H9 (cell line): ENCODE measurements at regions not wholly inside any gene's neighbourhood (a gene's known extent, or its start where the extent isn't known, plus 50 kb on each side); places are given as distances from the start of the nearest gene placed in this dataset.

ENCODE experiments used
- DNase-seq: peaks from one replicate; pipeline ENCODE4 v3.0.0-alpha.2; 2017
- H2AFZ ChIP-seq: one replicate; pipeline ENCODE4 v1.6.1; 2013; ENCODE audit warnings: mild to moderate bottlenecking, low read length, control low read depth, moderate library complexity
- H2AK5ac ChIP-seq: 2 replicates; pipeline ENCODE4 v1.6.1; 2013; ENCODE audit warnings: low read length, control low read depth, mixed read lengths; ENCODE audit not compliant: insufficient read length
- H2BK120ac ChIP-seq: one replicate; pipeline ENCODE4 v1.6.1; 2013; ENCODE audit warnings: low read depth, mild to moderate bottlenecking, low read length, control low read depth, inconsistent platforms; ENCODE audit not compliant: poor library complexity, severe bottlenecking
- H2BK12ac ChIP-seq: 2 replicates; pipeline ENCODE4 v1.6.1; 2013; ENCODE audit warnings: low read length, control low read depth, mixed read lengths, low read depth; ENCODE audit not compliant: insufficient read length
- H2BK15ac ChIP-seq: 2 replicates; pipeline ENCODE4 v1.6.1; 2013; ENCODE audit warnings: low read depth, low read length, control low read depth
- H2BK20ac ChIP-seq: one replicate; pipeline ENCODE4 v1.6.1; 2013; ENCODE audit warnings: low read depth, mild to moderate bottlenecking, low read length, control low read depth, inconsistent platforms; ENCODE audit not compliant: poor library complexity, severe bottlenecking
- H2BK5ac ChIP-seq: 2 replicates; pipeline ENCODE4 v1.6.1; 2013; ENCODE audit warnings: low read length, control low read depth, mixed read lengths; ENCODE audit not compliant: insufficient read length
- H3K14ac ChIP-seq: 2 replicates; pipeline ENCODE4 v1.6.1; 2013; ENCODE audit warnings: low read length, control low read depth; ENCODE audit not compliant: insufficient read depth
- H3K18ac ChIP-seq: 2 replicates; pipeline ENCODE4 v1.6.1; 2013; ENCODE audit warnings: low read depth, mild to moderate bottlenecking, mixed read lengths, low read length, control low read depth; ENCODE audit not compliant: insufficient read length
- H3K23ac ChIP-seq: 2 replicates; pipeline ENCODE4 v1.6.1; 2013; ENCODE audit warnings: low read length, control low read depth, mixed read lengths, low read depth; ENCODE audit not compliant: insufficient read length
- H3K23me2 ChIP-seq: 2 replicates; pipeline ENCODE4 v1.6.1; 2013; ENCODE audit warnings: low read depth, mild to moderate bottlenecking, mixed read lengths, low read length, control low read depth; ENCODE audit not compliant: insufficient read length, poor library complexity, severe bottlenecking
- H3K27ac ChIP-seq: 2 replicates; pipeline ENCODE4 v1.5.1; 2013; ENCODE audit warnings: low read length, control low read depth, mixed read lengths, low read depth; ENCODE audit not compliant: insufficient read length
- H3K27me3 ChIP-seq: 2 replicates; pipeline ENCODE4 v1.6.1; 2013; ENCODE audit warnings: low read length, control low read depth, inconsistent platforms; ENCODE audit not compliant: insufficient read depth
- H3K4ac ChIP-seq: 2 replicates; pipeline ENCODE4 v1.6.1; 2013; ENCODE audit warnings: low read depth, mild to moderate bottlenecking, control low read depth, inconsistent platforms, low read length, moderate library complexity
- H3K4me1 ChIP-seq: 2 replicates; pipeline ENCODE4 v1.6.1; 2013; ENCODE audit warnings: low read length, control low read depth, inconsistent platforms; ENCODE audit not compliant: insufficient read depth
- H3K4me2 ChIP-seq: 2 replicates; pipeline ENCODE4 v1.6.1; 2013; ENCODE audit warnings: low read length, control low read depth, mixed read lengths; ENCODE audit not compliant: insufficient read length, insufficient read depth
- H3K56ac ChIP-seq: 2 replicates; pipeline ENCODE4 v1.6.1; 2013; ENCODE audit warnings: low read depth, mild to moderate bottlenecking, mixed read lengths, low read length, control low read depth; ENCODE audit not compliant: insufficient read length
- H3K79me1 ChIP-seq: 2 replicates; pipeline ENCODE4 v1.6.1; 2013; ENCODE audit warnings: low read depth, mild to moderate bottlenecking, moderate library complexity, low read length, control low read depth, inconsistent platforms; ENCODE audit not compliant: insufficient read depth, poor library complexity, severe bottlenecking
- H3K79me2 ChIP-seq: 2 replicates; pipeline ENCODE4 v1.6.1; 2013; ENCODE audit warnings: low read length, control low read depth, inconsistent platforms; ENCODE audit not compliant: insufficient read depth
- H3K9ac ChIP-seq: 2 replicates; pipeline ENCODE4 v1.6.1; 2013; ENCODE audit warnings: low read length, control low read depth, mixed read lengths; ENCODE audit not compliant: insufficient read length; ENCODE audit errors: extremely low read depth
- H3K9me3 ChIP-seq: one replicate; pipeline ENCODE4 v1.6.1; 2013; ENCODE audit warnings: low read depth, low read length, inconsistent platforms; ENCODE audit not compliant: control insufficient read depth
- H3T11ph ChIP-seq: one replicate; pipeline ENCODE4 v1.6.1; 2013; ENCODE audit warnings: mild to moderate bottlenecking, low read length, control low read depth, inconsistent platforms
- H4K20me1 ChIP-seq: one replicate; pipeline ENCODE4 v1.6.1; 2013; ENCODE audit not compliant: control insufficient read depth, insufficient read length, insufficient read depth
- H4K5ac ChIP-seq: 2 replicates; pipeline ENCODE4 v1.6.1; 2013; ENCODE audit warnings: low read depth, mild to moderate bottlenecking, mixed read lengths, low read length, control low read depth; ENCODE audit not compliant: insufficient read length
- H4K8ac ChIP-seq: replicated peaks from 2 replicates; pipeline ENCODE4 v1.6.1; 2013; ENCODE audit warnings: low read length, control low read depth, mixed read lengths, low read depth; ENCODE audit not compliant: insufficient read length
- H4K91ac ChIP-seq: 2 replicates; pipeline ENCODE4 v1.6.1; 2013; ENCODE audit warnings: low read depth, mild to moderate bottlenecking, moderate library complexity, mixed read lengths, low read length, control low read depth; ENCODE audit not compliant: insufficient read length
- H3K27ac Mint-ChIP-seq, 3 experiments: 2 replicates in 2 of 3; 3 replicates in 1 of 3; pipeline ENCODE4 v1.8.0; 2020 to 2021; ENCODE audit warnings: mixed read lengths in 3 of 3, mild to moderate bottlenecking in 1 of 3, moderate library complexity in 1 of 3
- H3K27me3 Mint-ChIP-seq: 2 replicates; pipeline ENCODE4 v1.8.0; 2021; ENCODE audit warnings: low read depth, mild to moderate bottlenecking, moderate library complexity, mixed read lengths
- H3K36me3 Mint-ChIP-seq, 3 experiments: 2 replicates in 2 of 3; 3 replicates in 1 of 3; pipeline ENCODE4 v1.8.0; 2020 to 2021; ENCODE audit warnings: low read depth in 3 of 3, mixed read lengths in 3 of 3; ENCODE audit not compliant: insufficient read depth in 1 of 3
- H3K4me1 Mint-ChIP-seq, 2 experiments: 2 replicates each; pipeline ENCODE4 v1.8.0; 2020; ENCODE audit warnings: mixed read lengths in 2 of 2
- H3K4me3 Mint-ChIP-seq, 2 experiments: 2 replicates in 1 of 2; 3 replicates in 1 of 2; pipeline ENCODE4 v1.8.0; 2020 to 2021; ENCODE audit warnings: mild to moderate bottlenecking in 2 of 2, mixed read lengths in 2 of 2, moderate library complexity in 1 of 2
- H3K9me3 Mint-ChIP-seq, 2 experiments: 2 replicates in 1 of 2; 3 replicates in 1 of 2; pipeline ENCODE4 v1.8.0; 2020; ENCODE audit warnings: mild to moderate bottlenecking in 2 of 2, mixed read lengths in 2 of 2, moderate library complexity in 1 of 2
- WGBS: extraction: QIAGEN DNeasy Blood & Tissue Kit; methylation state at CpG from one replicate; pipeline ENCODE4 v1.1.7; 2013; ENCODE audit warnings: missing lambda C conversion rate, low lambda C conversion rate, mixed read lengths; ENCODE audit not compliant: insufficient read length; ENCODE audit errors: extremely low coverage; 5-methylcytosine and 5-hydroxymethylcytosine counted together
- TF ChIP-seq, protein P1 (sequence below): fragments of 200-600 bp; sonication (generic); conservative IDR thresholded peaks from 3 replicates; pipeline ENCODE4 v1.8.0; 2021; ENCODE audit warnings: antibody characterized with exemption, mild to moderate bottlenecking

- Mint-ChIP-seq H3K9me3 (peaks cover 61 to 85% of the 10 kb centered on the region in 2 experiments), H3K27me3 (peaks cover 1% of the 10 kb centered on the region; the same call in 1 of the 2 replicates), H3K36me3 (peaks cover 3 to 8% (median 8%) of the 10 kb centered on the region in 3 experiments; a peak in 6 of 7 replicates), H3K4me3 (no peak overlapping the region), H3K4me1 (no peaks in the 10 kb centered on the region), H3K27ac (no peak overlapping the region; a peak in 1 of 7 replicates)
- Histone ChIP-seq H3K4me1 (no peaks in the 10 kb centered on the region), H4K91ac (no peak overlapping the region), H3K27ac (no peak overlapping the region), H3K27me3 (no peaks in the 10 kb centered on the region), H3K18ac (no peak overlapping the region), H2BK15ac (no peak overlapping the region), H2AK5ac (no peak overlapping the region), H3K23ac (no peak overlapping the region), H4K5ac (no peak overlapping the region), H3K4ac (no peak overlapping the region), H2BK5ac (no peak overlapping the region), H2BK12ac (no peak overlapping the region), H2AFZ (no peak overlapping the region), H3K9me3 (peaks cover 35% of the 10 kb centered on the region), H4K20me1 (no peaks in the 10 kb centered on the region), H3K79me2 (no peaks in the 10 kb centered on the region), H3K9ac (no peak overlapping the region), H3K23me2 (no peaks in the 10 kb centered on the region), H3K56ac (no peak overlapping the region), H3T11ph (no peak overlapping the region), H3K79me1 (no peaks in the 10 kb centered on the region), H2BK120ac (no peak overlapping the region), H3K4me2 (no peak overlapping the region), H2BK20ac (no peak overlapping the region), H3K14ac (no peak overlapping the region), H4K8ac (no peak overlapping the region)
- no CpG with 5 or more reads among the region's 2 CpGs for WGBS
- no peak for DNase-seq
- TF ChIP-seq, protein P1, sequence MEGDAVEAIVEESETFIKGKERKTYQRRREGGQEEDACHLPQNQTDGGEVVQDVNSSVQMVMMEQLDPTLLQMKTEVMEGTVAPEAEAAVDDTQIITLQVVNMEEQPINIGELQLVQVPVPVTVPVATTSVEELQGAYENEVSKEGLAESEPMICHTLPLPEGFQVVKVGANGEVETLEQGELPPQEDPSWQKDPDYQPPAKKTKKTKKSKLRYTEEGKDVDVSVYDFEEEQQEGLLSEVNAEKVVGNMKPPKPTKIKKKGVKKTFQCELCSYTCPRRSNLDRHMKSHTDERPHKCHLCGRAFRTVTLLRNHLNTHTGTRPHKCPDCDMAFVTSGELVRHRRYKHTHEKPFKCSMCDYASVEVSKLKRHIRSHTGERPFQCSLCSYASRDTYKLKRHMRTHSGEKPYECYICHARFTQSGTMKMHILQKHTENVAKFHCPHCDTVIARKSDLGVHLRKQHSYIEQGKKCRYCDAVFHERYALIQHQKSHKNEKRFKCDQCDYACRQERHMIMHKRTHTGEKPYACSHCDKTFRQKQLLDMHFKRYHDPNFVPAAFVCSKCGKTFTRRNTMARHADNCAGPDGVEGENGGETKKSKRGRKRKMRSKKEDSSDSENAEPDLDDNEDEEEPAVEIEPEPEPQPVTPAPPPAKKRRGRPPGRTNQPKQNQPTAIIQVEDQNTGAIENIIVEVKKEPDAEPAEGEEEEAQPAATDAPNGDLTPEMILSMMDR: no peak
Measured at GRCh38 chr4:189374176-189374575, 566.5 kb upstream of the FRG1 start.
